ENCODE measurements at regions not wholly inside any gene's neighbourhood (a gene's known extent, or its start where the extent isn't known, plus 50 kb on each side); places are given as distances from the start of the nearest gene placed in this dataset.
"Not testable (repeated sequence)": the region's sequence is repeated elsewhere in the genome, so short reads cannot be mapped to it uniquely, and the experiment has no call there.

- DNase-seq: peak; percentile 9
Measured at GRCh38 chr21:35381743-35382310, 332.7 kb upstream of the RUNX1 start.

DNA sequence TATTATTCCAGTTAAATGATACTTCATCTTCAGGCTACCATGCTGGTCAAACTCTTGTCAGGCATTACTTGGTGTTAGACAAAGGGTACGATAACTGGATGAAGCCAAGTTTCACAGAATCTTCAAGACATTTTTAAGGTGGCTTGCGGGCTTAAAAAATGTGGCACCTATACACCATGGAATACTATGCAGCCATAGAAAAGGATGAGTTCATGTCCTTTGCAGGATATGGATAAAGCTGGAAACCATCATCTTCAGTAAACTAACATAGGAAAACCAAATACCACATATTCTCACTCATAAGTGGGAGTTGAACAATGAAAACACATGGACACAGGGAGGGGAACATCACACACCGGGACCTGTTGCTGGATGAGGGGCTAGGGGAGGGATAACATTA, 331.2 kb upstream of the RUNX1 start:
- DNase-seq: not testable (repeated sequence)

DNA sequence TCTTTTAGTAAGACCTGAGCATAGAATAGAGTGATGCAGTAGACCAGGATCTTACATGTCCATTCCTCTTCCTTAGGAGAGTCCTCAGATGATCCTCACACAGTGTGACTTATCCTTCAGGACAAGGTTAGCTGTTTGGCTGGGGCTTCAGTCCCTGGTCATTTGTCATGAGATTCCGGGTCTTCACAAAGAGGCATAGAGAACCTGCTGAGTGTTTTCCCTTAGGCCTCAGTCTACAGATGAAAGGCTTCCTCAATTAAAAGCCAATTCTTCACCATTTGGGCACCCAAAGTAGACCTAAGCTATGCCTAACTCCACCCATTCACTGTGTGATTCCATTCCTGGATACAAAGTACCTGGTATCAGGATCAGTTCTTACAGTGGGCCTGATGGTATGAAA, 329.8 kb upstream of the RUNX1 start:
- no peak for DNase-seq

- peak; percentile 47 for DNase-seq
Measured at GRCh38 chr21:35377505-35378090, 328.5 kb upstream of the RUNX1 start.

DNA sequence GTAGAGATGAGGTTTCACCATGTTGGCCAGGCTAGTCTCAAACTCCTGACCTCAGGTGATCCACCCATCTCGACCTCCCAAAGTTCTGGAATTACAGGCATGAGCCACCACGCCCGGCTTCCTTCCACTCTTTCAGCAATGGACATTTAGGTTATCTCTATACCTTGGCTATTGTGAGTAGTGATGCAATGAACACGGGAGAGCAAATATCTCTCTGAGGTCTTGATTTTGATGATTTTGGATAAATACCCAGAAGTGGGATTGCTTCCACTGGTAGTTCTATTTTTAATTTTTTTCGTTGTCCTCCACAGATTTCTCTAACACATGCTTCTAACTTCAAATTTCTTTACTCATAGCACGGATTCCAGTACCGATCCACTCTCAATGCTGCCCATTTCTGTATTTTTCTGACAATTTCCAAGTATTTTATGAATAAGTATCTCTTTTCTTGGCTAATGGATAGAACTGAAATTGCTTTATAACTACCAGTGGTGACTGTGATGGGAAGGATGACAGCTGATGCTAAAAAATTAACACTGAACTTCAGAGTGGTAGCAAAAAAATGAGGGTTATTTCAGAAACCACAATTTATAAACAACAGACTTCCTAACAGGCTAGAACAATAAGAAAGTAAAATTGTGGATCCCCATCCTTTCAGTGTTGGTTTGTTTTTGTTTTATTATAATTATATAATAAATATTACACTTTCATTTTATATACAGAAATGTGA, 327.5 kb upstream of the RUNX1 start:
- DNase-seq: peak; percentile 33

- peak; percentile 53 for DNase-seq
Measured at GRCh38 chr21:35375115-35375514, 326.0 kb upstream of the RUNX1 start.

DNA sequence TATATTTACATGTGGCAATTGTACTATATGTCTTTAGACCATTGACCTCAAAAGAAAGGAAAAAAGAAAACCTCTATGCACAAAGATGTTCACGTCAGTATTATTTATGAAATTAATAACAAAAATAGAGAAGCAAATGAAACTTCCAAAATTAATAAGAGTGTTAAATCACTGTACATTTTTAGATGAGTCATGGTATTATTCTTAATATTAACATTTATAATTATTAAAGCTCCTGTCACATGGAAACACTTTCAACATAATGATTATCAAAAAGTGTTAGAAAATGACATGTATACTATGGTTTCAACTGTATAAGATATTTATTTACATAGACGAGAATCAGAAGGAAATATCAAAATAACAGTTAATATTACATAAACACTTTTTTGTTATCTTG, 324.9 kb upstream of the RUNX1 start:
- no peak for DNase-seq

DNA sequence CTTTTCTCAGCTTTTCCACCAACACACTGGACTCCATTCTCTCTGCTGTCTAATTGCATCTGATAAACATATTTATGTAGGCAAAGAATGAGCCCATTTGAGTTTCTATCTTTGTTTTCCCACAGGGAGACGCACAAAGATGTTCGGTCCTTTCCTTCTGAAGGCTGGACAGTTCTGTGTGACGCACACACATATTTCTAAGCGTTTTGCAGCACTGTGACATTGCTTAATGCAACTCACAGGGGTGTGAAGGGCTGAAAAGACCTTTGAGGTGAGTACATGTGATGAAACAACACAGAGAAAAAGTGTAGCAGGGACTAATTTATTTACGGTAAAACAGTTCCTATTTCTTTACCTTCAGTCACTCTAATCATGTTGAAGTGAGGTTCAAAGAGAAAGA, 323.1 kb upstream of the RUNX1 start:
- no peak for DNase-seq

- DNase-seq: no peak
Measured at GRCh38 chr21:35370671-35371070, 321.6 kb upstream of the RUNX1 start.

DNA sequence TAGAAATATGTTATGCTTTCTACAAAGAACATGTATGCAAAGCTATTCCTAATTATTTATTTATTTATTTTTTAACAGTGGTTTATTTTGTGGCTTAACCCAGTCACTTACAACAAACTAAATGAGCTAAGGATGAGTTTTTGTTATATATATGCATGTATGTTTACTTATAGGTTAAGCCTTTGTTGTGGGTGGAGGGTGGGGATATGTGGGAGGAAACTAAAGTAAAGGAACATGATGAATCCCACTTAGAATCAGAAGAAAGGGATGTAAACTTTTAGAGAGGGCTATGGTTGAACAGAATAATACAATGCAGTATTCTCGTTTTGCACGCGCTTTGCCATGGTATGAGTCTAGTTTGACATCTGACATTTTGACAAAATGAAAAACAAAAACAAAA, 321.0 kb upstream of the RUNX1 start:
- DNase-seq: no peak

GRCh38 chr21:35368326-35368725, 319.2 kb upstream of the RUNX1 start:
- DNase-seq: no peak

DNA sequence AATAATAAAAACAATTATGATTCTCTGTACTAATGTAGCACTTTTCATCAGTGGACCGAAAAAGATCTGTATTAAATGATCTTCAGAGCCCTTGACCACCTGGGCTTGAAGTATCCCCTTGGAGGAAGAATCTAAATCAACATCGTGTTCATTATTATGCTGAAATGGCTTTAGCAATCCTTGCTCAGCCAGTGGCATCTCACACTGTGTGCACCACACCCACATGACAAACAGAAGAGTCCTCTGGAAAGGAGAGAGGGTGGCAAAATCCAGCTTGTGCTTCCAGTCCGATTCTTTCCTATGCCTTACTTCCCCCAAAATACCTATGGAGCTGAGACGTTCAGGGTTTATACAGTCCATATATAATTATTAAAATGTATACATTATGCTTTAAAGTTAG, 318.5 kb upstream of the RUNX1 start:
- no peak for DNase-seq

DNA sequence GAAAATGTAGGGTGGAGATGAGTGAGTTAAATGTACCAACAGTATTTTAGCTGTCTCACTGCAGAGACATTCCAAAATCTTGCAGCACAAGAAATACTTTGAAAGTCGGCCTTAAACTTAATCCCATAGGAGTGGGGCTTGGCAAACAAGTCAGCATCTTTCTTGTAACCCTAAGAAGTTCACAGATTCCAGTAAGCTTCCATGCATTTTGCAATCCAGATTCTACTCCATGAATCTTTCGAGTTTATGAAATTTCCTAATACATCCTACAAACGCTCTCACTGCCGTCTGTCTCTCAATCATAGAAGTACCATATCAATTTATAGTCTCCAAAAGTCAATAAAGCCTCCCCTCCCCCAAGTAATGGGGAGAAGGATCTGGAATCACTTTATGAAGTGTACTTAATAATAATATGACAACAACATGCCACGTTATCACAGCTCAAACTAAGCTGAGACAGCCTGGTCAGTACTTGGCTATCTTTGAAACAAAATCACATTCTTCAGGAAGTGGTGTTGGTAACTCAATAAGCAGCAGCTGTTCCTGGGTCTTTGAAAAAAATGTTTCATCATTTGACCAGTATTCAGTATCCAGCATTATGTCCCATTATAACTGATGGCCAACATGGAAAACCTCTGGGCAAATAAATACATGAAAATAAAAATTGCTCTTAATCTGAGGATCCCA, 317.4 kb upstream of the RUNX1 start:
- DNase-seq: peak; percentile 23

DNA sequence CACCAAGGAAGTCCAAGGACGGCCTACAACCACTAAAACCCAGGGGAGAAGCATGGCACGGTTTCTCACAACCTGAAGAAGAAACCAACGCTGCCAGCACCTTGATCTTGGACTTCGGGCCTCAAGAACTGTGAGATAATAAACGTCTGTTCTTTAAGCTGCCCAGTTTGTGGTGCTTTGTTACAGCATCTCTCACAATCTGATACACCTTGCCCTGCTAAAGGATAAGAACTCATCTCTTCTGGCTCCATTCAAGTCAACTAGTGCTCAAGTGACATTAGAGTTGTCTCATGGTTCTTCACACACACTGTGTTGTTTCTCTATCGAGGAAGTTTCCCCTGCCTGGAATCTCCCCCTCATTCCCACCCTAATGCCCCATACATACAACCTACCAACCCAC, 314.4 kb upstream of the RUNX1 start:
- no peak for DNase-seq

GRCh38 chr21:35361988-35362387, 312.9 kb upstream of the RUNX1 start:
- no peak for DNase-seq

- DNase-seq: no peak
Measured at GRCh38 chr21:35360870-35361570, 311.9 kb upstream of the RUNX1 start.

DNA sequence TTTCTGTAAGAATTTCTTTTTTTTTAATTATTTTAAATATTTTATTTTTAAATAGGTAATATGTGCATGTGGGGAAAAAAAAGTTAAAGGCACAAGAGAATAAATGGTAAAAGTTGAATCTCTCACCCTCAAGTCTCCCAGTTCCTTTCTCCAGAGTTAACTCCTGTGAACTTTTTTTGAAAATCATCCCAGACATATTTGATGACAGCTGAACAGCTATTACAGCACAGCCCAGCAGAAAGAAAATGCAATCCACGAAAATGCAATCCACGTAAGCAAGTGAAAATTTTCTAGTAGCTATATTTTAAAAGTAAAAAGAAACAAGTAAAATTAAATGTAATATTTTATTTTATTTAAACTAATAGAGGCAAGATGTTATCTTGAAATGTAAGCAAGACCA, 310.0 kb upstream of the RUNX1 start:
- DNase-seq: no peak

GRCh38 chr21:35358008-35358407, 308.9 kb upstream of the RUNX1 start:
- DNase-seq: no peak

GRCh38 chr21:35357041-35357780, 308.1 kb upstream of the RUNX1 start:
- DNase-seq: no peak

DNA sequence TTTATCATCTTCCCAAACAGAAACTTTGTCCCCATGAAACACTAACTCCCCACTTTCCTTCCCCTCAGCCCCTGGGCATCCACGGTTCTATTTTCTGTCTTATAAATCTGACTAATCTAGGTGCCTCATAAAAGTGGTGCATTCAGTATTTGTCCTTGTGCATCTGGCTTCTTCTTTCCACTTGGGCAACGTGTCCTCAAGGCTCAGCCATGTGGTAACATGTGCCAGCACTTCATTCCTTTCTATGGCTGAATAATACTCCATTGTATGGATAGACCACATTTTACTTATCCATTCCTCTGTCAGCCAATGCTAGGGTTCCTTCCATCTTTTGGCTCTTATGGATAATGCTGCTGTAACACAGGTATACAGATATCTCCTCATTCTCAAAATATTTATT, 305.0 kb upstream of the RUNX1 start:
- no peak for DNase-seq

GRCh38 chr21:35352793-35353192, 303.7 kb upstream of the RUNX1 start:
- no peak for DNase-seq

DNA sequence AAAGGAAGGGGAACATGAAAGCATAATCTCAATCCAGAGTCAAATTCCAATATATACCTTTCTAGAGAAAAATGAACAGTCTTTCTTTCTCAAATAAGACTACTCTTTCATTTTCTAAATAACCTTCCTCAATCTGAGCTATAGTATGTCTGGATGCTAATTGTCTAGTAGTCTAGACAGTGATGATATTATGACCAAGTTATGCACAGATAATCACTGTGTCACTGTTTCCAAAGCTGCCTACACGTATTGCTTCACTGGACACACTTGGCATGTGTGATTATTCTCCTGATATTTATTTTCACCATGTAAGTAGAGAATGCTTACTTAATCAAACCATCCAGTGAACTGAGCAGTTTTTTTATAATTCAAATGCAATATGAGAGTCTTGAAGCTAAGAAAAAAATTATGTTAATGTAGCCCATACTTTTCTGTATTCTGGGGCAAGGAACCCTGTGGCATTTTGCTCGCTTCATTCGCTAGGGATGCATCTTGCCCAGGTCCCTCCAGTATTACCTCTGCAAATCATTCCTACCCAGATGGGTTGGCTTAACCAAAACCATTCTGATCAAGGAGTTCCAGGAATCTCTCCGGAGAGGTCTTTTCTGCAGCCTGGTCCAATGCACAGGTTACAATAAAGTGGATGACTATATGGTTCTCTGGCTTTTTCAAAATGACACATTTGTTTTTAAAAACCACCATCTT, 303.1 kb upstream of the RUNX1 start:
- no peak for DNase-seq

All from NCI-H226 (cell line).